Occipital lobe (tissue), 1 donor: ENCODE measurements at regions not wholly inside any gene's neighbourhood (a gene's known extent, or its start where the extent isn't known, plus 50 kb on each side); places are given as distances from the start of the nearest gene placed in this dataset.
A peak's percentile ranks its signal among the peaks of the same experiment; 100 is the strongest.

Experiments
- DNase-seq: peaks from one replicate; lab custom pipeline; 2025; lab: John Stamatoyannopoulos, UW

DNA sequence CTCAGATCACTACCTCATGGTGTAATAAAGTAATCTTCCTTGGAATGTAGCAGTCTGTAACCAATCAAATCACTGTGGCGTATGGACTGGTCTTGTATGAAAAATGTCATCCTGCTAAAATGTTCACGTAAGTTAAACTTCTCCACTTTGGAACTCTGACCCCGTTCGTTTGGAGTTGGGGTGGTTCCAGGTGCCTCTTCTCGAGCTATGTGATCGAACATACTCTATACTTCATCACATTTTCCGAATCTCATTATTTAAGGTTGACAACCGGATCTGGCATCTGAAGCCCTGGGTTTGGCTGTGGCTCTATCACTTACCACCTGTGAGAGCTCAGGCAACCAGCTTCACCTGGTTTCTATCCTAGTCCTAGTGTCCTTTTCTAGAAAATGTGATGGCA is 148.0 kb upstream of the MYCN start:
- no peak for DNase-seq

GRCh38 chr2:15793078-15793913 is 147.1 kb upstream of the MYCN start:
- no peak for DNase-seq

DNA sequence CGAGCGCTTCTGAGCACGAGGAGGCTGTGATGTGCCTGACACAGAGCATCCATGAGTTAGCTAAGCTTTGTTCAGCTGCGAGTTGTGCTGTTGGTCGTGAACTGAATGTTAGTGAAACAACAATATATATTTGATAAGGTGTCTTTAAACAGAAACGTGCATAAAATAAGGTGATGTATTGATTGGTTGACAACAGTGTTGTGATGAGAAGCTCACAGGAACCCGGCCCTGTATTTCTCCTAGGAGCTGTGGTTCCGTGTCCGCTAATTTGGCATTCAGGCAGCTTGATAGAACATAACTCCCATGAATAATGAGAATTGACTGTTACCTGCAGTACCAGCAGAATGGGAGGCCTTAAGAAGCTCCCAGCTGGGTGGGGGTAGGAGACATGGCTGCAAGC is 146.4 kb upstream of the MYCN start:
- DNase-seq: no peak

GRCh38 chr2:15794608-15795134 is 145.7 kb upstream of the MYCN start:
- no peak for DNase-seq

DNA sequence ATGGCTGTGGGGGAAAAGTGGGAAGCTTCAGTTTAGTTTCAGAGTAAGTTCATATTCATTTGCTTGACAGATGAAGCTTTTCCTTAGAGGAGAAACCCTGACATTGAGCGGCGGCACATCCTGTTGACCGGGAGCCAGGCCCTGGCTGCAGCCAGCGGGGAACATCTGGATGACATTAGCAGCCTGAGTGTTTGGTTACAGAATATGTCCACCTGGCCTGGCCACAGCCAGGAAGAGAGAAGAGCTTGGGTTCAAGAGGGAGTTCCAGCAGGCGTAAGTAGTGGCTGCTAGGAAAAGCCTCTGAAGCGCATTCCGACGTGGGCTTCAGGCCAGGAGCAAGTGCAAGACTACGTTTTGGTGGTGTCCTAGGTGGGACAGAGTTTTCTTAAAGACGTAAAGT is 144.9 kb upstream of the MYCN start:
- no peak for DNase-seq

DNA sequence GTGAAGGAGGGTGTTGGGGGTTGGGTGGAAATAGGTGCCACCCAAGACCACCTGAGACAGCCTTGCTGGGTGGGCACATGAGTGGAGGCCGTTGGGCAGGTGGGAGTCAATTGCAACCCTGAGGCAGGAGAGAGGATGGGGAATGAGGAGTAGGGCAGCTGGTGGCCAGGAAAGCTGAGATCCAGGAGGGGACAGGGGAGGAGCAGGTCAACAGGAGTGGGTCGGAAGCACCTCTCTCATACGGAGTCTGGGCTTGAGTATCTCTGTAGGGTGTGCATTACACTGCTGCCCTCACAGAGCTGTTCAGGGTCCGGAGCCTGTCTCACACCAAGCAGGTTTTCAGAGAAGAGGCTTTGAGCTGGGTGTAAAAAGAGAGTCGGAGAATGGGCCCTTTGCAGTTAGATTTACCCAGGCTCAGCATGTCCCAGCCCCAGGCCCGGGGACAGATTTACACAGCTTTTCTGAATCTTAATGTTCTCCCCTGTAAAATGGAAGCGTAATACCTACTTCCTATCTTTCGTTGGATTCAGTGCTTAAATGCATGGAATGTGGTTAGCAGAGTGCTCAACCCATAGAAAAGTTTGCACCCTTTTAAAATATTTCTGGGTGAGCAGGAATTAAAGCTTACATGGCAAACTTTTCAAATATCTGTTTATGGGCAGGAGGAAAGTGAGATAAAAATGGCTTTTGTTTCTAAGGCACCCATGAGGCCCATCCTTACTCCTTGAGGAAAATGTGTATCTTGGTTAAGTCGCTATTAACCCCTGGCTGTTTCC is 144.0 kb upstream of the MYCN start:
- no peak for DNase-seq

GRCh38 chr2:15797231-15797938 is 143.0 kb upstream of the MYCN start:
- no peak for DNase-seq

GRCh38 chr2:15797939-15798281 is 142.4 kb upstream of the MYCN start:
- DNase-seq: no peak

DNA sequence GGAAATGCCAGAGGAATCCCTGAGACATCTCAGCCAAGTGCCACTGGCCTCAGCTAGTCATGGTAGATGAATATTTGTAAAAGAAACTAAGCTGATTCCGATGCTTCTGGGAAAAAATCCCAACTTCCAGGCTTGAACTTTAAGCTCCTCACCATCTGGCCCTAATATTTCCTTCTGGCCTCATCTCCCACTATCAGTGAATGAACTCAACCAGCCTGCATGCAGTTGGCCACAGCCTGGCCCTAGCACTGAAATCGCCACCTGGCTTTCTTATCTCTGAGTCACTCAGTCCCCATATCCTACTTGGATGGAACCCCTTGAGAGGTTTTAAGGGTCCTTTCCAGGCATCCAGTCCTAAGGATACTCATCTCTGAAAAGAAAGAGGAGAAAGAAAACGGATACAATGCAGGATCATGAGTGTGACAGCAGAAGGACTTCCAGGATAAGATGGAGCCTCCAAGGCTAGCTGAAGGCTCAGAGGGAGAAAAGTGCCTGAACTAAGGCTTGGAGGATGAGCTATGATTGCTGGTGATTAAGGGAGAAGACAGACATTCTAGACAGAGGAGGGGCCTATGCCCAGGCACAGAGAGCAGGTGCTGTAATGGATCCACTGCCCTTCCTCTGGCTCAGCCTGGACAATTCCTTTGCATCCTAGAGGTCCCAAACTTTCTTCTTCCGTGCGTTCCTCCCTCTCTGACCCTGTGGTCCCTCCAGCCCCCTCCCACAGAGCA is 141.5 kb upstream of the MYCN start:
- no peak for DNase-seq

GRCh38 chr2:15799432-15799827 is 140.9 kb upstream of the MYCN start:
- no peak for DNase-seq

DNA sequence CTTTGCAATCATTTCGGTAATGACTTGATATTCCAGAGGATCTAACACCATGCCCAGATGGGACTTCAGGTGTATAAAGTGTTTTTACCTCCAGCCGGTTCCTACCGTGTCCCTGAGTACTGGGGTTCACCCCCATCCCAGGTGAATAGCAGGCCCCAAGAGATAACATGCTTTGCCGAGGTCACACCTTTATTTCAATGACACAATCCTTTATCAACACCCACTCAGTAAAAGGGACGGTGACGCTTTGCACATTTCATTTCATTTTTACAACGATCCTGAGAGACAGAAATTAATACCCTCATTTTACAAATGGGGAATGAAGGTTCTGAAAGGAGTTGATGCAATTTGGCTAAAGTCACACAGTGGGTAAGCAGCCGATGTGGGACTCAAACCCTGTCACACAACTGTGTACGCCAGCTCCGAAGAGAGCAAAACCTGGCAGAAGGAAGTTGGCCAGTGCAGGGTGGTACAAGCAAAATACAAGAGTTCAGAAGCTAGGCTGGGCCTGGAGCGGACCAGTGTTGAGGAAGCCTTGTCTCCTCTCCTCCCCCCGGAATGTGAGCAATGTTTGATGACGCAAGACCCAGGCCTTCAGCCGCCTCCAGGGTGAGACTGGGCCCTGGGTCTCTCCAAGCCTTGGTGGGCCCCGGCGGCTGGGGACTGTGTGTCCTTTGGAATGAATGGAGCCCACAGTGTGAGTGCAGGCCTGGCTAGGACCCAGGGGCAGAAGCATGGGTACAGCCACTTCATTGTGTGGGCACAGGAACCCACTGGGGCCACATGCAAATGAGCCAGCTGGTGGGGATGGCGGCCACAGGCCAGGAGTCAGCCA is 139.6 kb upstream of the MYCN start:
- DNase-seq: peak; percentile 83

DNA sequence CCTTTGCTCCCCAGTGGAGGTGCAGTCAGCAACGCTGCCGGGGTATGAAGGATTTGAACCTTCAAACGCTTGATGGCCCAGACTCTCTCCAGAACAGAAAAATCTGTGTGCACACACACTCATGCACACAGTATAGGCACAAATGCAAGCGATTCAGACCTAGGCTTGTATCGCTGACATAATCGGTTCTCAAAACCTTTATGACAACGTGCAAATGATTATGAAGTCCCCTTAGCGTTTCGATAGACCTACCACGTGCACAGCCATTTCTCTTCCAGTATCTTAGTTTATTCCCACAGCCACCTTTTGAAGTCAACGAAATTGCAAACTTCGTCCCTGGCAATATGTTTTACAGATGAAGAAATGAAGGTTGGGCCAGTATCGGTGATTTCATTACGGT is 138.9 kb upstream of the MYCN start:
- DNase-seq: no peak

DNA sequence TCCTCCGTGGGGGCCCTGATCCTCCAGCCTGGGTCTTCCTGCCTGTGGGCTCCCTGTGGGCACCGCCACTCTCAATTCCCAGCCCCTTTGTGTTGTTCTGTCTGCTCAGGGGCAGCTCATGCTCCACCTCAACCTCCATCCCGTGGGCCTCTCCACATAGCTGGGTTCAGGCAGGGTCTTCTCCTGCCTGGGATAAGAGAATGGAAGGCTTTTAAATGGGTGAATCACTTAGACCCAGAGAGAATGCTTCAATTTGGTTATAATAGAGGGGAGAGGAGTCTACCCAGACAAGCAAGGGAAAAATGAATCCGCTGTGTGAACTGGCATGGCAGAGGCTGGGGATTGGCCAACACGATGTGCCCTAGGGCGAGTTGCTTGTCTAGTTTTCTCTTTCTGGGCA is 138.4 kb upstream of the MYCN start:
- DNase-seq: no peak

- no peak for DNase-seq
These were observed 137.4 kb upstream of the MYCN start for GRCh38 chr2:15802657-15803542.

DNA sequence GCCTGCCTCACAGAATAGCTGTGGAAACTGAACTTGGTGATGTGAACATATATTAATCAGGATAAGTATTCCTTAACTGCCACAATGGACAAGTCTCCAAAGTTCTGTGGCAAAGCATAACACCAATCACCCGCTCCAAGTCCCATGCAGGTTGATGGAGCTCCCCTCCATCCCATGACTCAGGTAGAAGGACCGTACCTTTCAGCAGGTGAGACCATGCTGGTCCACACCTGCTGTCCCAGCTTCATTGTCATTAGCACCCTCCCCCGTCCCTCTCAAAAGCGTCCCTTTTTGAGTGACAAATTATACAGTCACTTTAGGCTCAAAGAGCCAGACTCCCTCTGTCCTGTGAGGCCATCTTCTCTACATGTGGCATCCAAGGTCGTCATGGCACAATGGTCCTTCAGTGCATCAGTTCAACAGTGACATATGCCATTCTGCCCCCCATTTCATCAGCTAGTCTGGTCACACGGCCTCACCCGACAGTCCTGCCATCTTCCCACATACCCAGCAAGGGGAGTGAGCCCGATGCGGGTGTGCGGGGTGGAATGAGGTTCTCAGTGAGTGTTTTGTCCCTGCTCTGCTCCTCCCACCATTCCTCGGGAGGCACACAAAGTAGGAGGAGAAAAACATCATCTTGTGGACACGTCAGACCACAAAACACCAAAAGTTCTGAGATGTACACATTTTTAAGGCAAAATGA is 136.7 kb upstream of the MYCN start:
- no peak for DNase-seq

- no peak for DNase-seq
These were observed 136.1 kb upstream of the MYCN start for GRCh38 chr2:15804246-15804619.

- no peak for DNase-seq
These were observed 135.7 kb upstream of the MYCN start for GRCh38 chr2:15804691-15805090.

GRCh38 chr2:15805206-15805605 is 135.1 kb upstream of the MYCN start:
- no peak for DNase-seq

- no peak for DNase-seq
These were observed 134.6 kb upstream of the MYCN start for GRCh38 chr2:15805772-15806171.
